ENCODE measurements at regions not wholly inside any gene's neighbourhood (a gene's known extent, or its start where the extent isn't known, plus 50 kb on each side); places are given as distances from the start of the nearest gene placed in this dataset.
A peak's percentile ranks its signal among the peaks of the same experiment; 100 is the strongest.
"Not testable (repeated sequence)": the region's sequence is repeated elsewhere in the genome, so short reads cannot be mapped to it uniquely, and the experiment has no call there.

DNA sequence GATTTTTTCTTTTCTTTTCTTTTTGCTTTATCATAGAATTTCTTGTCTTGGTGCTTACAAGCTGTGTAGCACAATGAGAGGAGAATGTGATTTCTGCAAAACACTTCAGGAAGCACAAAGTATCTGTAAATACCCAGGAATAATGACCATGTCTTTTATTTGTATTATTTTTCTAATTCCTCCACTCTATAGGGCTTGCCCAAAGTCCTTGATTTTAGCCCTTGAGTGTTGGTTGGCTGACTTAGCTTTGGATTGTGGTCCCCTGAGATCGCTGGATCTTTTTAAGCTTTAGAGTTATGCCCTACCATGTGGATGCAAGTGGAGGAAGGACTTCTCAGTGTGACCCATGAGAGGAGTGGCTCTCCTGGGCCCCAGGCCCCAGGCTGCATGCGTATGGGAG, 52.2 kb downstream of the HOXC4 start:
- not testable (repeated sequence) for H3K4me1 ChIP-seq (ENCODE audit: control insufficient read depth in 2 of 2, insufficient read depth in 1 of 2, low read depth in 1 of 2, low read length in 2 of 2); H3K23ac ChIP-seq (ENCODE audit: low read depth, low read length, poor library complexity); H3K36me3 ChIP-seq (replicated peaks in 1 of 2; ENCODE audit: control insufficient read depth in 2 of 2, insufficient read depth in 2 of 2, low read length in 2 of 2); H3K4me3 ChIP-seq (ENCODE audit: low read length in 2 of 2); H3K79me1 ChIP-seq (ENCODE audit: low read depth, low read length); DNase-seq (ENCODE audit: low spot score); H2AFZ ChIP-seq (ENCODE audit: low read length); H2BK5ac ChIP-seq (ENCODE audit: low read length); H3K14ac ChIP-seq (ENCODE audit: low read length); H3K9me3 ChIP-seq (replicated peaks in 1 of 2; ENCODE audit: control insufficient read depth in 2 of 2, insufficient read depth in 1 of 2, low read depth in 1 of 2, low read length in 2 of 2); H2BK15ac ChIP-seq (ENCODE audit: low read length); H3K4ac ChIP-seq (ENCODE audit: low read length); H3K18ac ChIP-seq (ENCODE audit: low read length); H2BK12ac ChIP-seq (ENCODE audit: low read length); H3K4me2 ChIP-seq (ENCODE audit: insufficient read depth, low read length, poor library complexity, severe bottlenecking); H2AK5ac ChIP-seq (ENCODE audit: low read depth, low read length); H3K9ac ChIP-seq (ENCODE audit: low read depth, low read length, poor library complexity); H4K8ac ChIP-seq (ENCODE audit: low read depth, low read length); H2BK120ac ChIP-seq (ENCODE audit: low read depth, low read length); H4K91ac ChIP-seq (ENCODE audit: low read depth, low read length, poor library complexity); H3K27ac ChIP-seq (replicated peaks; ENCODE audit: low read length)
- peaks cover 5 to 44% (median 32%) of the 10 kb centered on the region in 3 experiments for H3K27me3 ChIP-seq (ENCODE audit: control insufficient read depth in 3 of 3, insufficient read depth in 3 of 3, low read depth in 1 of 3, low read length in 3 of 3)
- WGBS, 2 donors (ENCODE audit: extremely low coverage in 2 of 2, insufficient read length in 2 of 2, insufficient replicate concordance in 1 of 2): no CpG with 5 or more reads among the region's 2 CpGs

DNA sequence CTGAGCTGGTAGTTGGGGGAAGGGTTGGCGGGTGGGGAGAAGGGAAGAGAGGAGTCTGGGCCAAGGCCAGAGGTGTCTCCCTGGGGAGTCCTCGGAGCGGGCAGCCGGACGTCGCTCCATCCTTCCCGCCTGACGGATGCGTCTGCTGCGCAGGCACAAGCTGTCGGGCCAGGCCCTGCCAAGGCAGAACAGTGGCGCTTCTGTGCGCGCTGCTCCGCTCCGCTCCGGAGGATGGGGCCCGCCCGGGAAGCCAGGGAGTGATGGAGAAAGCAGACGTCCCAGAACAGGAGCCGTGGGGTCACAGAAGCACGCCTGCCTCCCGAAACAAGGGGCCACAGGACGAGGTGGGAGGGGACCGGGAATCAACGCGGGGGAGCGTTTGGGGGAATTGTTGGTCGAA, 52.6 kb downstream of the HOXC4 start:
- H4K8ac ChIP-seq (ENCODE audit: low read depth, low read length); H3K23ac ChIP-seq (ENCODE audit: low read depth, low read length, poor library complexity); H3K4ac ChIP-seq (ENCODE audit: low read length); H3K9me3 ChIP-seq (replicated peaks in 1 of 2; ENCODE audit: control insufficient read depth in 2 of 2, insufficient read depth in 1 of 2, low read depth in 1 of 2, low read length in 2 of 2); H4K91ac ChIP-seq (ENCODE audit: low read depth, low read length, poor library complexity); H2BK120ac ChIP-seq (ENCODE audit: low read depth, low read length); H3K27ac ChIP-seq (replicated peaks; ENCODE audit: low read length); H3K14ac ChIP-seq (ENCODE audit: low read length); H2BK15ac ChIP-seq (ENCODE audit: low read length); H3K4me3 ChIP-seq (ENCODE audit: low read length in 2 of 2); H2AK5ac ChIP-seq (ENCODE audit: low read depth, low read length); H3K18ac ChIP-seq (ENCODE audit: low read length); H2AFZ ChIP-seq (ENCODE audit: low read length); DNase-seq (ENCODE audit: low spot score); H2BK5ac ChIP-seq (ENCODE audit: low read length); H3K9ac ChIP-seq (ENCODE audit: low read depth, low read length, poor library complexity); H3K4me1 ChIP-seq (ENCODE audit: control insufficient read depth in 2 of 2, insufficient read depth in 1 of 2, low read depth in 1 of 2, low read length in 2 of 2); H2BK12ac ChIP-seq (ENCODE audit: low read length); H3K79me1 ChIP-seq (ENCODE audit: low read depth, low read length); H3K36me3 ChIP-seq (replicated peaks in 1 of 2; ENCODE audit: control insufficient read depth in 2 of 2, insufficient read depth in 2 of 2, low read length in 2 of 2); H3K4me2 ChIP-seq (ENCODE audit: insufficient read depth, low read length, poor library complexity, severe bottlenecking): not testable (repeated sequence)
- WGBS, 2 donors (ENCODE audit: extremely low coverage in 2 of 2, insufficient read length in 2 of 2, insufficient replicate concordance in 1 of 2): no CpG with 5 or more reads among the region's 29 CpGs
- peaks cover 5 to 42% (median 32%) of the 10 kb centered on the region in 3 experiments for H3K27me3 ChIP-seq (ENCODE audit: control insufficient read depth in 3 of 3, insufficient read depth in 3 of 3, low read depth in 1 of 3, low read length in 3 of 3)

DNA sequence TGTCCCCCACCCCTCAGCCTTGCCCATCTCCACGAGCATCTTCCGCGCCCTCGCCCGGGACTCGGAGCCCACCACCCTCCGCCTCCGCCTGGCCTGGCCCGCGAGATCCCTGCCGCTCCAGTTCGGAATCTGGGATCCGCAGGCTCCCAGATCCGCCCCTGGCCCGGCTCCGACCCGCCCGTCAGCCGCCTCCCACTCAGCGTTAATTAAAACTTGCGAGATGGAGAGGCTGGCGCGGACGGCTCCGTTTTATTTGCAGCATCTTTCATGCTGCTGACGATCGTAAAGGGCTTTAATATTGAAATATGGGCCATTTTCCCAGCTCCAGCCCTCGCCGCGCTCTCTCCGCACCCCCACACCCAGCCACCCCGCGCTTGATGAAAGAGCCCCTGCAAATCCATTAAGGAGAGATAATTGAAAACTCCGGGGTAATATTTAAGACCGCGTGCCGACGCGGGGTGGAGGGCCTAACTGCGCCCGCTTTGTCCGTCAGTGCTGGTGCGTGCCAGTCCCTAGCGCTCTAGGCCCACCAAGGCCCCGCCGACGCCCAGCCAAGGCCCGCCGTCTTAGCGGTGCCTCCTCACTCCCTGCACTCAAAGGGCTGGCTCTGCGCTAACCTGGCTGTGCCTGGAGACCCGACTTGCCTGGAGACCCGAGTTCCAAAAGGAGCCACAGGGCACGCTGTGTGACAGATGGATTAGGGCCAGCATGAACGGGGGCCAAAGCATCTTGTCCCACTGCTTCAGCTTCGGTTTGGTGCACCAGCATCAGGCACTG, 53.4 kb downstream of the HOXC4 start:
- not testable (repeated sequence) for H3K4me1 ChIP-seq (ENCODE audit: control insufficient read depth in 2 of 2, insufficient read depth in 1 of 2, low read depth in 1 of 2, low read length in 2 of 2); H3K9ac ChIP-seq (ENCODE audit: low read depth, low read length, poor library complexity); H3K9me3 ChIP-seq (replicated peaks in 1 of 2; ENCODE audit: control insufficient read depth in 2 of 2, insufficient read depth in 1 of 2, low read depth in 1 of 2, low read length in 2 of 2); H3K4me2 ChIP-seq (ENCODE audit: insufficient read depth, low read length, poor library complexity, severe bottlenecking); H3K14ac ChIP-seq (ENCODE audit: low read length); H2BK5ac ChIP-seq (ENCODE audit: low read length); H2AK5ac ChIP-seq (ENCODE audit: low read depth, low read length); H2AFZ ChIP-seq (ENCODE audit: low read length); H3K79me1 ChIP-seq (ENCODE audit: low read depth, low read length); H3K4ac ChIP-seq (ENCODE audit: low read length); H2BK120ac ChIP-seq (ENCODE audit: low read depth, low read length); H3K27ac ChIP-seq (replicated peaks; ENCODE audit: low read length); H2BK12ac ChIP-seq (ENCODE audit: low read length); H2BK15ac ChIP-seq (ENCODE audit: low read length); H3K36me3 ChIP-seq (replicated peaks in 1 of 2; ENCODE audit: control insufficient read depth in 2 of 2, insufficient read depth in 2 of 2, low read length in 2 of 2); DNase-seq (ENCODE audit: low spot score); H4K91ac ChIP-seq (ENCODE audit: low read depth, low read length, poor library complexity); H3K4me3 ChIP-seq (ENCODE audit: low read length in 2 of 2); H4K8ac ChIP-seq (ENCODE audit: low read depth, low read length)
- peak overlapping the region; percentile 64 for H3K18ac ChIP-seq (ENCODE audit: low read length)
- H3K27me3 ChIP-seq (ENCODE audit: control insufficient read depth in 3 of 3, insufficient read depth in 3 of 3, low read depth in 1 of 3, low read length in 3 of 3): peaks cover 5 to 44% (median 31%) of the 10 kb centered on the region in 3 experiments
- H3K23ac ChIP-seq (ENCODE audit: low read depth, low read length, poor library complexity): peak overlapping the region; percentile 65
- WGBS, 2 donors (ENCODE audit: extremely low coverage in 2 of 2, insufficient read length in 2 of 2, insufficient replicate concordance in 1 of 2): no CpG with 5 or more reads among the region's 56 CpGs

- H3K27ac ChIP-seq (replicated peaks; ENCODE audit: low read length); H3K4me1 ChIP-seq (ENCODE audit: control insufficient read depth in 2 of 2, insufficient read depth in 1 of 2, low read depth in 1 of 2, low read length in 2 of 2); H2BK12ac ChIP-seq (ENCODE audit: low read length); H2AFZ ChIP-seq (ENCODE audit: low read length); H2AK5ac ChIP-seq (ENCODE audit: low read depth, low read length); H3K4ac ChIP-seq (ENCODE audit: low read length); H3K14ac ChIP-seq (ENCODE audit: low read length); H3K9me3 ChIP-seq (replicated peaks in 1 of 2; ENCODE audit: control insufficient read depth in 2 of 2, insufficient read depth in 1 of 2, low read depth in 1 of 2, low read length in 2 of 2); H3K23ac ChIP-seq (ENCODE audit: low read depth, low read length, poor library complexity); H3K9ac ChIP-seq (ENCODE audit: low read depth, low read length, poor library complexity); H4K91ac ChIP-seq (ENCODE audit: low read depth, low read length, poor library complexity); H2BK5ac ChIP-seq (ENCODE audit: low read length); H2BK15ac ChIP-seq (ENCODE audit: low read length); H4K8ac ChIP-seq (ENCODE audit: low read depth, low read length); H3K4me3 ChIP-seq (ENCODE audit: low read length in 2 of 2); H3K18ac ChIP-seq (ENCODE audit: low read length); H2BK120ac ChIP-seq (ENCODE audit: low read depth, low read length); H3K36me3 ChIP-seq (replicated peaks in 1 of 2; ENCODE audit: control insufficient read depth in 2 of 2, insufficient read depth in 2 of 2, low read length in 2 of 2); H3K4me2 ChIP-seq (ENCODE audit: insufficient read depth, low read length, poor library complexity, severe bottlenecking); DNase-seq (ENCODE audit: low spot score); H3K79me1 ChIP-seq (ENCODE audit: low read depth, low read length): not testable (repeated sequence)
- peaks cover 2 to 27% (median 26%) of the 10 kb centered on the region in 3 experiments for H3K27me3 ChIP-seq (ENCODE audit: control insufficient read depth in 3 of 3, insufficient read depth in 3 of 3, low read depth in 1 of 3, low read length in 3 of 3)
- no CpG with 5 or more reads among the region's 6 CpGs for WGBS, 2 donors (ENCODE audit: extremely low coverage in 2 of 2, insufficient read length in 2 of 2, insufficient replicate concordance in 1 of 2)
These were observed 58.7 kb downstream of the HOXC4 start for GRCh38 chr12:54112336-54112735.

Measured in neuronal stem cell (in vitro differentiated cells).